Tibial nerve (tissue), 4 donors: ENCODE measurements at regions not wholly inside any gene's neighbourhood (a gene's known extent, or its start where the extent isn't known, plus 50 kb on each side); places are given as distances from the start of the nearest gene placed in this dataset.

Experiments used
- DNase-seq, 2 donors: peaks; one replicate each; pipeline ENCODE4 v3.0.0-alpha.2; 2019; ENCODE audit warnings: low spot score in 2 of 2
- H3K27ac ChIP-seq, 4 donors: fragments of 200-600 bp; sonication (generic) in 3 of 4; one replicate each; pipeline ENCODE4 v1.5.1; 2017 to 2019; ENCODE audit warnings: mild to moderate bottlenecking in 1 of 4
- H3K27me3 ChIP-seq, 2 donors: fragments of 200-600 bp; sonication (generic) in 1 of 2; one replicate each; pipeline versions ENCODE4 v1.5.1 to v1.6.0; 2017 to 2019
- H3K36me3 ChIP-seq, 3 donors: fragments of 200-600 bp; sonication (generic); one replicate each; pipeline ENCODE4 v1.5.1; 2018 to 2019
- H3K4me1 ChIP-seq, 4 donors: fragments of 200-600 bp; sonication (generic) in 3 of 4; one replicate each; pipeline ENCODE4 v1.5.1; 2017 to 2019
- H3K4me3 ChIP-seq, 4 donors: fragments of 200-600 bp; sonication (generic) in 3 of 4; one replicate each; pipeline ENCODE4 v1.5.1; 2017 to 2019; ENCODE audit warnings: mild to moderate bottlenecking in 1 of 4, moderate library complexity in 1 of 4
- H3K9me3 ChIP-seq, 4 donors: fragments of 200-600 bp; sonication (generic) in 3 of 4; one replicate each; pipeline ENCODE4 v1.5.1; 2017 to 2019
- CTCF ChIP-seq, 5 experiments: fragments of 200-600 bp in 3 of 5; fragments of 450-650 bp in 2 of 5; sonication (generic) in 3 of 5; IDR thresholded peaks; one replicate each; pipeline ENCODE4 v1.5.1; 2016 to 2019; ENCODE audit warnings: antibody characterized with exemption in 5 of 5, mild to moderate bottlenecking in 3 of 5, moderate library complexity in 2 of 5
- EP300 ChIP-seq, 2 donors: sonication (generic); formaldehyde crosslinking; IDR thresholded peaks; one replicate each; pipeline ENCODE4 v1.6.1; 2017; ENCODE audit warnings: antibody characterized with exemption in 2 of 2, mild to moderate bottlenecking in 1 of 2
- POLR2A ChIP-seq, 2 donors: fragments of 450-650 bp; IDR thresholded peaks; one replicate each; pipeline ENCODE4 v1.6.1; 2017; ENCODE audit warnings: antibody characterized with exemption in 2 of 2, mild to moderate bottlenecking in 2 of 2, moderate library complexity in 2 of 2
- WGBS, 2 donors: methylation state at CpG; one replicate each; pipeline ENCODE4 v1.1.5; 2018; 5-methylcytosine and 5-hydroxymethylcytosine counted together

GRCh38 chr1:58156124-58156468 is 390.4 kb downstream of the OMA1 start:
- WGBS, 2 donors = 82 to 94% methylated on average over 1 of the region's 1 CpG
- Histone ChIP-seq H3K4me3 (no peak overlapping the region), H3K9me3 (no peaks in the 10 kb centered on the region)

GRCh38 chr1:58155418-58156123 is 391.0 kb downstream of the OMA1 start:
- WGBS, 2 donors = 61 to 66% methylated on average over 7 of the region's 7 CpGs
- H3K36me3 ChIP-seq = no peaks in the 10 kb centered on the region
- H3K4me3 ChIP-seq = no peak overlapping the region
- H3K27ac ChIP-seq = no peak overlapping the region
- TF ChIP-seq CTCF (IDR thresholded peaks at IDR 0.05) = peak in 3 of 5 experiments; percentile 13 to 30 (median 15)
- no peak for TF ChIP-seq EP300 (IDR thresholded peaks at IDR 0.05)
- H3K27me3 ChIP-seq = no peaks in the 10 kb centered on the region
- no peaks in the 10 kb centered on the region for H3K9me3 ChIP-seq
- no peak for DNase-seq
- H3K4me1 ChIP-seq = no peaks in the 10 kb centered on the region

More at GRCh38 chr1:58156124-58156468, 390.4 kb downstream of the OMA1 start:
- no peaks in the 10 kb centered on the region for H3K36me3 ChIP-seq
- DNase-seq = no peak
- no peak overlapping the region for H3K27ac ChIP-seq
- no peaks in the 10 kb centered on the region for H3K4me1 ChIP-seq
- no peaks in the 10 kb centered on the region for H3K27me3 ChIP-seq
- TF ChIP-seq EP300 (IDR thresholded peaks at IDR 0.05) (no peak), CTCF (IDR thresholded peaks at IDR 0.05) (no peak), POLR2A (IDR thresholded peaks at IDR 0.05) (no peak)

GRCh38 chr1:58154256-58154655 is 392.3 kb downstream of the OMA1 start:
- WGBS, 2 donors = 78 to 90% methylated on average over 2 of the region's 2 CpGs
- TF ChIP-seq EP300 (IDR thresholded peaks at IDR 0.05) = no peak
- TF ChIP-seq POLR2A (IDR thresholded peaks at IDR 0.05) = no peak
- TF ChIP-seq CTCF (IDR thresholded peaks at IDR 0.05) = no peak
- H3K27me3 ChIP-seq = no peaks in the 10 kb centered on the region
- no peaks in the 10 kb centered on the region for H3K9me3 ChIP-seq
- no peak overlapping the region for H3K27ac ChIP-seq
- H3K4me1 ChIP-seq = no peaks in the 10 kb centered on the region
- H3K36me3 ChIP-seq = no peaks in the 10 kb centered on the region
- no peak overlapping the region for H3K4me3 ChIP-seq
- no peak for DNase-seq

- no peaks in the 10 kb centered on the region for H3K36me3 ChIP-seq
- no peaks in the 10 kb centered on the region for H3K9me3 ChIP-seq
- H3K4me3 ChIP-seq = no peak overlapping the region
- 85 to 92% methylated on average over 3 of the region's 3 CpGs for WGBS, 2 donors
- DNase-seq = no peak
- H3K4me1 ChIP-seq = no peaks in the 10 kb centered on the region
- no peaks in the 10 kb centered on the region for H3K27me3 ChIP-seq
- no peak overlapping the region for H3K27ac ChIP-seq
- TF ChIP-seq POLR2A (IDR thresholded peaks at IDR 0.05) (no peak), EP300 (IDR thresholded peaks at IDR 0.05) (no peak), CTCF (IDR thresholded peaks at IDR 0.05) (no peak)
Measured at GRCh38 chr1:58152697-58153096, 393.8 kb downstream of the OMA1 start.

GRCh38 chr1:58149271-58149812 is 397.2 kb downstream of the OMA1 start:
- WGBS, 2 donors = 74 to 81% methylated on average over 6 of the region's 6 CpGs
- H3K27ac ChIP-seq = no peak overlapping the region
- DNase-seq = no peak
- no peaks in the 10 kb centered on the region for H3K27me3 ChIP-seq
- no peaks in the 10 kb centered on the region for H3K9me3 ChIP-seq
- H3K4me1 ChIP-seq = no peaks in the 10 kb centered on the region
- no peak for TF ChIP-seq EP300 (IDR thresholded peaks at IDR 0.05)
- TF ChIP-seq CTCF (IDR thresholded peaks at IDR 0.05) = no peak
- no peak for TF ChIP-seq POLR2A (IDR thresholded peaks at IDR 0.05)
- H3K36me3 ChIP-seq = no peaks in the 10 kb centered on the region
- no peak overlapping the region for H3K4me3 ChIP-seq
